ENCODE measurements at regions not wholly inside any gene's neighbourhood (a gene's known extent, or its start where the extent isn't known, plus 50 kb on each side); places are given as distances from the start of the nearest gene placed in this dataset.

- Histone ChIP-seq H3K9ac (no peak overlapping the region), H3F3A (replicated peaks; ENCODE audit: insufficient read depth) (no peaks in the 10 kb centered on the region), H3K4me1 (ENCODE audit: control insufficient read depth in 1 of 2, insufficient read depth in 2 of 2, low read depth in 1 of 2, low read length in 1 of 2) (peaks cover 0 to 12% of the 10 kb centered on the region in 2 experiments; a peak in 1 of 4 replicates), H3K9me3 (no peaks in the 10 kb centered on the region), H3K27me3 (ENCODE audit: insufficient read depth) (peaks cover 28% of the 10 kb centered on the region), H3K27ac (ENCODE audit: low read depth in 2 of 2, low read length in 1 of 2) (no peak overlapping the region), H2AFZ (ENCODE audit: low read depth) (no peak overlapping the region), H3K79me2 (ENCODE audit: insufficient read depth) (no peaks in the 10 kb centered on the region), H3K4me3 (ENCODE audit: low read depth in 2 of 2, low read length in 1 of 2) (no peak overlapping the region), H3K4me2 (no peak overlapping the region), H3K36me3 (replicated peaks in 1 of 2; ENCODE audit: control insufficient read depth in 1 of 2, insufficient read depth in 2 of 2, low read length in 1 of 2) (no peaks in the 10 kb centered on the region), H3K9me2 (no peaks in the 10 kb centered on the region), H4K20me1 (ENCODE audit: insufficient read depth) (no peaks in the 10 kb centered on the region)
- ChIA-PET CTCF (interaction anchor here (1.4 to 2.0 kb wide), 4 partner anchors 17 to 82 kb away, joined by 3 to 10 read pairs (median 4); partner anchors contain the start of gene EFNB1), POLR2A (no interaction called here)
- TF ChIP-seq SIN3A (IDR thresholded peaks at IDR 0.05; ENCODE audit: borderline replicate concordance, low read depth, low read length) (no peak), USF1 (IDR thresholded peaks at IDR 0.05; ENCODE audit: borderline replicate concordance, low read depth) (no peak), RXRA (IDR thresholded peaks at IDR 0.05; ENCODE audit: borderline replicate concordance, low read depth) (no peak), CTCF (IDR thresholded peaks at IDR 0.05) (no peak), RCOR1 (IDR thresholded peaks at IDR 0.05; ENCODE audit: low read length) (no peak), FOXJ3 (CRISPR knock-in tag; IDR thresholded peaks at IDR 0.05) (no peak)
- DNase-seq = no peak
- WGBS (ENCODE audit: low lambda C conversion rate) = 47% methylated on average over 2 of the region's 2 CpGs
These were observed 81.1 kb downstream of the EFNB1 start for GRCh38 chrX:68909945-68910344.

- DNase-seq = no peak
- H3K27ac ChIP-seq (ENCODE audit: low read depth in 2 of 2, low read length in 1 of 2) = no peak overlapping the region
- no peaks in the 10 kb centered on the region for H3F3A ChIP-seq (replicated peaks; ENCODE audit: insufficient read depth)
- H3K9me2 ChIP-seq = no peaks in the 10 kb centered on the region
- no peak overlapping the region for H3K4me2 ChIP-seq
- CTCF ChIA-PET = interaction anchor here (0.8 to 1.5 kb wide), 5 partner anchors 10 to 314 kb away, joined by 3 to 5 read pairs (median 4); no protein-coding TSS in a partner anchor
- 35% methylated on average over 3 of the region's 5 CpGs for WGBS (ENCODE audit: low lambda C conversion rate)
- no peak overlapping the region for H3K4me3 ChIP-seq (ENCODE audit: low read depth in 2 of 2, low read length in 1 of 2)
- peaks cover 22% of the 10 kb centered on the region for H3K27me3 ChIP-seq (ENCODE audit: insufficient read depth)
- no peak overlapping the region for H3K9ac ChIP-seq
- no peak overlapping the region for H2AFZ ChIP-seq (ENCODE audit: low read depth)
- H3K36me3 ChIP-seq (replicated peaks in 1 of 2; ENCODE audit: control insufficient read depth in 1 of 2, insufficient read depth in 2 of 2, low read length in 1 of 2) = no peaks in the 10 kb centered on the region
- no peaks in the 10 kb centered on the region for H3K79me2 ChIP-seq (ENCODE audit: insufficient read depth)
- H3K4me1 ChIP-seq (ENCODE audit: control insufficient read depth in 1 of 2, insufficient read depth in 2 of 2, low read depth in 1 of 2, low read length in 1 of 2) = peaks cover 0 to 12% of the 10 kb centered on the region in 2 experiments; a peak in 1 of 4 replicates
- no peaks in the 10 kb centered on the region for H4K20me1 ChIP-seq (ENCODE audit: insufficient read depth)
- POLR2A ChIA-PET = interaction anchor here (1.0 kb wide), 1 partner anchor 79 kb away, joined by 4 read pairs; the partner anchor contains the start of gene EFNB1
- no peaks in the 10 kb centered on the region for H3K9me3 ChIP-seq
- TF ChIP-seq MXI1 (IDR thresholded peaks at IDR 0.05; ENCODE audit: low read depth, low read length) (no peak), IRF3 (IDR thresholded peaks at IDR 0.05; ENCODE audit: low read depth, low read length) (no peak), FOXM1 (IDR thresholded peaks at IDR 0.05; ENCODE audit: low read depth) (no peak), SMC3 (IDR thresholded peaks at IDR 0.05; ENCODE audit: low read depth, low read length) (no peak), GABPA (IDR thresholded peaks at IDR 0.05; ENCODE audit: low read depth) (no peak), REST (IDR thresholded peaks at IDR 0.05; ENCODE audit: low read depth, low read length) (no peak), GATA2 (CRISPR knock-in tag; IDR thresholded peaks at IDR 0.05) (no peak), FOXJ3 (CRISPR knock-in tag; IDR thresholded peaks at IDR 0.05) (no peak), ZBTB33 (IDR thresholded peaks at IDR 0.05; ENCODE audit: borderline replicate concordance, low read depth) (no peak), RCOR1 (IDR thresholded peaks at IDR 0.05; ENCODE audit: low read length) (no peak), USF1 (IDR thresholded peaks at IDR 0.05; ENCODE audit: borderline replicate concordance, low read depth) (no peak), RFX5 (IDR thresholded peaks at IDR 0.05; ENCODE audit: low read length) (no peak), CHD2 (IDR thresholded peaks at IDR 0.05; ENCODE audit: low read length, partially characterized antibody) (no peak)
These were observed 79.2 kb downstream of the EFNB1 start for GRCh38 chrX:68908071-68908470.

All from SK-N-SH (cell line).